Vagina (tissue), 2 donors: ENCODE measurements at regions not wholly inside any gene's neighbourhood (a gene's known extent, or its start where the extent isn't known, plus 50 kb on each side); places are given as distances from the start of the nearest gene placed in this dataset.

Experiments
- CTCF ChIP-seq, 3 experiments: fragments of 450-650 bp in 2 of 3; fragments of 200-600 bp in 1 of 3; sonication (generic) in 1 of 3; IDR thresholded peaks; one replicate each; pipeline ENCODE4 v1.5.1; 2017 to 2019; ENCODE audit warnings: antibody characterized with exemption in 3 of 3, mild to moderate bottlenecking in 2 of 3, moderate library complexity in 2 of 3
- POLR2A ChIP-seq, 2 donors: fragments of 450-650 bp; IDR thresholded peaks; one replicate each; pipeline ENCODE4 v1.6.1; 2017; ENCODE audit warnings: antibody characterized with exemption in 2 of 2, mild to moderate bottlenecking in 2 of 2, moderate library complexity in 2 of 2
- POLR2AphosphoS5 ChIP-seq, 2 donors: sonication (generic); formaldehyde crosslinking; IDR thresholded peaks; one replicate each; pipeline ENCODE4 v1.9.0; 2017; ENCODE audit warnings: antibody characterized with exemption in 2 of 2, mild to moderate bottlenecking in 2 of 2, low read depth in 1 of 2; ENCODE audit not compliant: insufficient read depth in 1 of 2

- TF ChIP-seq CTCF (IDR thresholded peaks at IDR 0.05) (no peak), POLR2A (IDR thresholded peaks at IDR 0.05) (no peak), POLR2AphosphoS5 (IDR thresholded peaks at IDR 0.05; ENCODE audit: insufficient read depth in 1 of 2, low read depth in 1 of 2) (no peak)
Observed at GRCh38 chr22:47657224-47657623, 894.8 kb downstream of the TBC1D22A start.
